OCI-LY7 (cell line): ENCODE measurements at regions not wholly inside any gene's neighbourhood (a gene's known extent, or its start where the extent isn't known, plus 50 kb on each side); places are given as distances from the start of the nearest gene placed in this dataset.

Experiments used
- CTCF ChIP-seq: fragments of 200-600 bp; sonication (generic); conservative IDR thresholded peaks from 2 replicates; pipeline ENCODE4 v1.5.1; 2014; ENCODE audit warnings: mild to moderate bottlenecking, antibody characterized with exemption, low read length, moderate library complexity, mixed read lengths
- EZH2phosphoT487 ChIP-seq: fragments of 200-600 bp; sonication (generic); IDR thresholded peaks from 2 replicates; pipeline ENCODE4 v1.6.1; 2018; ENCODE audit warnings: low read depth, borderline replicate concordance, mild to moderate bottlenecking, mixed run types, antibody characterized with exemption, low read length, moderate library complexity, mixed read lengths

- TF ChIP-seq CTCF (no peak), EZH2phosphoT487 (no peak)
Measured at GRCh38 chr4:136414981-136415380, 1117.3 kb downstream of the PCDH18 start.
